ENCODE measurements at regions not wholly inside any gene's neighbourhood (a gene's known extent, or its start where the extent isn't known, plus 50 kb on each side); places are given as distances from the start of the nearest gene placed in this dataset.

- no peak overlapping the region for H2AFZ ChIP-seq (ENCODE audit: control insufficient read depth, low read length)
- TF ChIP-seq CTCF (optimal IDR thresholded peaks at IDR 0.05 in 1 of 3, IDR thresholded peaks at IDR 0.05 in 1 of 3, conservative IDR thresholded peaks at IDR 0.05 in 1 of 3; ENCODE audit: extremely low read depth in 1 of 3, insufficient read depth in 2 of 3, low read length in 3 of 3) (no peak), EZH2 (IDR thresholded peaks at IDR 0.05; ENCODE audit: low read length) (no peak)
- H3K27me3 ChIP-seq (ENCODE audit: control insufficient read depth, extremely low read depth, insufficient read depth, low read length): no peaks in the 10 kb centered on the region
- H3K9me1 ChIP-seq (ENCODE audit: control insufficient read depth, extremely low read depth, insufficient read depth, low read length): no peaks in the 10 kb centered on the region
- FAIRE-seq (no peak), DNase-seq (ENCODE audit: low read depth, low spot score) (no peak)
- no peak overlapping the region for H3K4me3 ChIP-seq (ENCODE audit: control insufficient read depth in 2 of 3, extremely low read depth in 1 of 3, insufficient read depth in 2 of 3, low read depth in 1 of 3, low read length in 3 of 3)
- no peak overlapping the region for H3K9ac ChIP-seq (ENCODE audit: control insufficient read depth, extremely low read depth, insufficient read depth, low read length)
- H3K36me3 ChIP-seq (ENCODE audit: control insufficient read depth in 2 of 2, extremely low read depth in 1 of 2, insufficient read depth in 2 of 2, low read length in 2 of 2): peaks cover 2 to 12% of the 10 kb centered on the region in 2 experiments
- no peaks in the 10 kb centered on the region for H3K9me3 ChIP-seq (ENCODE audit: control insufficient read depth, low read depth, low read length)
- dilution Hi-C loops (cut with MboI; ENCODE audit: extremely low pct_ligation_motif_present, low sequenced_read_pairs): no loop called here
- H4K20me1 ChIP-seq (ENCODE audit: control insufficient read depth, extremely low read depth, insufficient read depth, low read length): no peaks in the 10 kb centered on the region
- no peaks in the 10 kb centered on the region for H3K4me1 ChIP-seq (ENCODE audit: control insufficient read depth, extremely low read depth, insufficient read depth, low read length)
- H3K27ac ChIP-seq (ENCODE audit: control insufficient read depth, insufficient read depth, low read length): no peak overlapping the region
- H3K79me2 ChIP-seq (ENCODE audit: control insufficient read depth, insufficient read depth, low read length): no peaks in the 10 kb centered on the region
- no peak overlapping the region for H3K4me2 ChIP-seq (ENCODE audit: control insufficient read depth, extremely low read depth, insufficient read depth, low read depth, low read length)
Observed at GRCh38 chr1:219988387-219988786, 57.9 kb downstream of the EPRS1 start.

GRCh38 chr1:219987325-219987724 lies 59.0 kb upstream of the SLC30A10 start:
- Histone ChIP-seq H3K27ac (ENCODE audit: control insufficient read depth, insufficient read depth, low read length) (no peak overlapping the region), H3K9ac (ENCODE audit: control insufficient read depth, extremely low read depth, insufficient read depth, low read length) (no peak overlapping the region), H3K4me1 (ENCODE audit: control insufficient read depth, extremely low read depth, insufficient read depth, low read length) (no peaks in the 10 kb centered on the region), H3K9me1 (ENCODE audit: control insufficient read depth, extremely low read depth, insufficient read depth, low read length) (no peaks in the 10 kb centered on the region), H2AFZ (ENCODE audit: control insufficient read depth, low read length) (no peak overlapping the region), H3K4me3 (ENCODE audit: control insufficient read depth in 2 of 3, extremely low read depth in 1 of 3, insufficient read depth in 2 of 3, low read depth in 1 of 3, low read length in 3 of 3) (no peak overlapping the region), H3K27me3 (ENCODE audit: control insufficient read depth, extremely low read depth, insufficient read depth, low read length) (no peaks in the 10 kb centered on the region), H3K79me2 (ENCODE audit: control insufficient read depth, insufficient read depth, low read length) (no peaks in the 10 kb centered on the region), H3K36me3 (ENCODE audit: control insufficient read depth in 2 of 2, extremely low read depth in 1 of 2, insufficient read depth in 2 of 2, low read length in 2 of 2) (peaks cover 7 to 14% of the 10 kb centered on the region in 2 experiments), H3K9me3 (ENCODE audit: control insufficient read depth, low read depth, low read length) (no peaks in the 10 kb centered on the region), H4K20me1 (ENCODE audit: control insufficient read depth, extremely low read depth, insufficient read depth, low read length) (no peaks in the 10 kb centered on the region), H3K4me2 (ENCODE audit: control insufficient read depth, extremely low read depth, insufficient read depth, low read depth, low read length) (no peak overlapping the region)
- DNase-seq (ENCODE audit: low read depth, low spot score) (no peak), FAIRE-seq (no peak)
- TF ChIP-seq CTCF (optimal IDR thresholded peaks at IDR 0.05 in 1 of 3, IDR thresholded peaks at IDR 0.05 in 1 of 3, conservative IDR thresholded peaks at IDR 0.05 in 1 of 3; ENCODE audit: extremely low read depth in 1 of 3, insufficient read depth in 2 of 3, low read length in 3 of 3) (no peak), EZH2 (IDR thresholded peaks at IDR 0.05; ENCODE audit: low read length) (no peak)
- dilution Hi-C loops (cut with MboI; ENCODE audit: extremely low pct_ligation_motif_present, low sequenced_read_pairs): no loop called here

All from keratinocyte (primary cell).